Activated naive CD4-positive, alpha-beta T cell treated with anti-CD3 and anti-CD28 coated beads, Interleukin-2, amount 50 U/mL, for 72 hours (primary cell): ENCODE measurements at regions not wholly inside any gene's neighbourhood (a gene's known extent, or its start where the extent isn't known, plus 50 kb on each side); places are given as distances from the start of the nearest gene placed in this dataset.
A peak's percentile ranks its signal among the peaks of the same experiment; 100 is the strongest.

Experiments
- ATAC-seq, 2 donors: fragments of 150-1000 bp; cut with Tn5 transposase; 2 replicates each; pipeline ENCODE4 v1.10.0; 2021; ENCODE audit warnings: mild to moderate bottlenecking in 2 of 2, moderate library complexity in 2 of 2
- DNase-seq, 2 donors: peaks; one replicate each; pipeline ENCODE4 v3.0.0; 2021 to 2022; ENCODE audit warnings: low spot score in 2 of 2
- H3K27ac Mint-ChIP-seq, 2 donors: one replicate each; pipeline ENCODE4 v1.8.0; 2022; ENCODE audit warnings: mild to moderate bottlenecking in 2 of 2, mixed read lengths in 2 of 2
- H3K36me3 Mint-ChIP-seq, 2 donors: one replicate each; pipeline ENCODE4 v1.8.0; 2022; ENCODE audit warnings: mixed read lengths in 2 of 2
- H3K9me3 Mint-ChIP-seq, 2 donors: one replicate each; pipeline ENCODE4 v1.8.0; 2022; ENCODE audit warnings: mixed read lengths in 2 of 2

GRCh38 chr2:176746411-176746810, 466.2 kb upstream of the HNRNPA3 start:
- Mint-ChIP-seq H3K36me3 (no peaks in the 10 kb centered on the region), H3K9me3 (no peaks in the 10 kb centered on the region), H3K27ac (no peak overlapping the region)
- no peak for DNase-seq
- ATAC-seq, result no peak

DNA sequence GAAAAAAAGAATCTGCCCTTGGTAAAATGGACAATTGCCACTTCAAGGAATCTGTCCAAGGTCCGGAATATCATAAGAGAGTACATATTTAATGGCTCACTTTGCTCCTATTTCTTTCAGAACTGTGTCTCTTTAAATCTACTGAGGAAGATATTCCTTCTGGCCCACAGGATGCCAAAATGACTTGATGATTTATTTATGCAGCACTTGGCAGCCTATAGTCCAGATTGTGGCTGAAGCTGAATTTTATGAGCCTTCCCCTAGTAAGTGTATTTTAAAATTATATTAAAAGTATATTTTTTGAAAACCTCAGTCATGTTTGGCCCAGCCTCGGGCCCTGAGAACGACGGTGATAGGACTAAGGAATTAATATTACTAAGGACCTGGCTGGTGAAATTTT, 465.1 kb upstream of the HNRNPA3 start:
- Mint-ChIP-seq H3K27ac (no peak overlapping the region), H3K9me3 (no peaks in the 10 kb centered on the region), H3K36me3 (no peaks in the 10 kb centered on the region)
- ATAC-seq, result no peak
- no peak for DNase-seq

DNA sequence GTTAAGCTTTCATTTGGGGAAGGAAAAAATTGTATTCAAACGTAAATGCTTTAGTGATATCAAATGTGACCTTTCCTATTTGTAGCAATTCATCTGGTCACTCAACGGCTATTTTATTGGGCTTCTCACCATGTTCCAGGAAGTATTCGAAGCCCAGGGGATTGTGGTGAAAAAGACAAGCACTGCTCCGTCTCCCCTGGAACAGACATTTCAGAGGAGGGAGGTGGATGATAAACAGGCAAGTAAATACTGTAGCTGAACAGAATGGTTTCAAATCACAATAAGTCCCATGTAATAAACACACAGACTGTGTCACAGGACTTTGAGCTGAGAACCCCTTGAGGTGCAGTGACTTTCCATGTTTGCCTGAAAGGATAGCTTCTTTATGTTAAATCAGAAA, 464.7 kb upstream of the HNRNPA3 start:
- no peak for DNase-seq
- ATAC-seq, result no peak
- Mint-ChIP-seq H3K36me3 (no peaks in the 10 kb centered on the region), H3K9me3 (no peaks in the 10 kb centered on the region), H3K27ac (no peak overlapping the region)

GRCh38 chr2:176748662-176749061, 463.9 kb upstream of the HNRNPA3 start:
- ATAC-seq (no peak), DNase-seq (no peak)

GRCh38 chr2:176751314-176752227, 461.0 kb upstream of the HNRNPA3 start:
- ATAC-seq (no peak), DNase-seq (no peak)
- H3K27ac Mint-ChIP-seq, result no peak overlapping the region
- no peaks in the 10 kb centered on the region for H3K36me3 Mint-ChIP-seq
- no peaks in the 10 kb centered on the region for H3K9me3 Mint-ChIP-seq

More at GRCh38 chr2:176748662-176749061, 463.9 kb upstream of the HNRNPA3 start:
- no peak overlapping the region for H3K27ac Mint-ChIP-seq
- H3K36me3 Mint-ChIP-seq, result no peaks in the 10 kb centered on the region
- H3K9me3 Mint-ChIP-seq, result no peaks in the 10 kb centered on the region

DNA sequence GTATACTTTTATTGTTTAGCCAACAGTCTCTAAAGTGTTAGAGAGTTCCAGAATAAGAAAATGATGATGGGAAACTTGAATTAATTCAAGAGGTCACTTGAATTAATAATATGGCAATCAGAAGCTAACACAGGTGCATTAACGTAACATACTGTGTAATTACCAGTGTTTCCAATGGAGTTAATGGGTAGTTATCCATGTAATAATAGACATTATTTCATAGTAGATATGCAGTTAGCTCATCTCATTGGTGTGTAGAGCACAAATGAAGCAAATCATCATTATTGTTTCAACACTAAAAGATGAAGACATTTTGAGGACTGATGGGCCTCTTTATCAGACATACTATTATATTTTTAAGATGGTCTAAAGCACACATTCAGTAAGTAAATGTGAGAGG, 460.3 kb upstream of the HNRNPA3 start:
- Mint-ChIP-seq H3K27ac (no peak overlapping the region), H3K36me3 (no peaks in the 10 kb centered on the region), H3K9me3 (no peaks in the 10 kb centered on the region)
- no peak for DNase-seq
- ATAC-seq, result no peak

GRCh38 chr2:176753205-176753604, 459.4 kb upstream of the HNRNPA3 start:
- Mint-ChIP-seq H3K9me3 (no peaks in the 10 kb centered on the region), H3K36me3 (no peaks in the 10 kb centered on the region), H3K27ac (no peak overlapping the region)
- no peak for ATAC-seq
- DNase-seq, result no peak

GRCh38 chr2:176753752-176754474, 458.7 kb upstream of the HNRNPA3 start:
- ATAC-seq, result no peak
- no peak for DNase-seq
- Mint-ChIP-seq H3K27ac (no peak overlapping the region), H3K36me3 (no peaks in the 10 kb centered on the region), H3K9me3 (no peaks in the 10 kb centered on the region)

- ATAC-seq (no peak), DNase-seq (no peak)
- H3K36me3 Mint-ChIP-seq, result no peaks in the 10 kb centered on the region
- H3K27ac Mint-ChIP-seq, result peak overlapping the region in 1 of 2 donors; percentile 10
- no peaks in the 10 kb centered on the region for H3K9me3 Mint-ChIP-seq
These were observed 457.0 kb upstream of the HNRNPA3 start for GRCh38 chr2:176755537-176756135.

- ATAC-seq (no peak), DNase-seq (no peak)
- H3K27ac Mint-ChIP-seq, result no peak overlapping the region
- H3K36me3 Mint-ChIP-seq, result no peaks in the 10 kb centered on the region
- no peaks in the 10 kb centered on the region for H3K9me3 Mint-ChIP-seq
These were observed 454.2 kb upstream of the HNRNPA3 start for GRCh38 chr2:176758426-176758825.

DNA sequence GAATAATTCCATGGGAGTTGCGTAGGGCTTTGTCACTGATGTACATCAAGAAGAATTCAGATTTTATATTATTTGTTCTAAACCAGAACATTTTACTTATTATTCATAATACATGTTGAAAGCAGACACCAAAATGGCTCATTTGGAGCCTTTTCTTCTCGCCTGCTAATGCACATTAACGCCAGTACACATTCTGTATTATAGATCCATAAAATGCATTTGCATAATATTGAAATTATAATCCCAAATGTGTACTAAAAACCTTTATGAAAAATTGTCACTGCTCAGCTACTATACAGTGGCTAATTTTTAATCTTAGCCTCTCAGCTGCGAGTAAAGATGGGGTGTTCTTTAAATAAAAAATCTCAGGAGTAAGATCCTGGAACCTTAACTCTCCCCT, 452.2 kb upstream of the HNRNPA3 start:
- no peaks in the 10 kb centered on the region for H3K9me3 Mint-ChIP-seq

GRCh38 chr2:176763130-176763529, 449.5 kb upstream of the HNRNPA3 start:
- H3K27ac Mint-ChIP-seq, result no peak overlapping the region
- ATAC-seq (no peak), DNase-seq (no peak)
- no peaks in the 10 kb centered on the region for H3K36me3 Mint-ChIP-seq
- H3K9me3 Mint-ChIP-seq, result no peaks in the 10 kb centered on the region

More for the DNA sequence above, 452.2 kb upstream of the HNRNPA3 start:
- Mint-ChIP-seq H3K36me3 (no peaks in the 10 kb centered on the region), H3K27ac (no peak overlapping the region)
- DNase-seq (no peak), ATAC-seq (no peak)

- H3K27ac Mint-ChIP-seq, result no peak overlapping the region
- ATAC-seq, result no peak
- no peaks in the 10 kb centered on the region for H3K36me3 Mint-ChIP-seq
- DNase-seq, result no peak
- no peaks in the 10 kb centered on the region for H3K9me3 Mint-ChIP-seq
These were observed 448.7 kb upstream of the HNRNPA3 start for GRCh38 chr2:176763851-176764404.

GRCh38 chr2:176764921-176765320, 447.7 kb upstream of the HNRNPA3 start:
- Mint-ChIP-seq H3K36me3 (no peaks in the 10 kb centered on the region), H3K9me3 (no peaks in the 10 kb centered on the region), H3K27ac (no peak overlapping the region)
- ATAC-seq (no peak), DNase-seq (no peak)

- no peaks in the 10 kb centered on the region for H3K9me3 Mint-ChIP-seq
- DNase-seq, result no peak
- H3K36me3 Mint-ChIP-seq, result no peaks in the 10 kb centered on the region
- no peak for ATAC-seq
- H3K27ac Mint-ChIP-seq, result no peak overlapping the region
These were observed 446.6 kb upstream of the HNRNPA3 start for GRCh38 chr2:176766005-176766404.

DNA sequence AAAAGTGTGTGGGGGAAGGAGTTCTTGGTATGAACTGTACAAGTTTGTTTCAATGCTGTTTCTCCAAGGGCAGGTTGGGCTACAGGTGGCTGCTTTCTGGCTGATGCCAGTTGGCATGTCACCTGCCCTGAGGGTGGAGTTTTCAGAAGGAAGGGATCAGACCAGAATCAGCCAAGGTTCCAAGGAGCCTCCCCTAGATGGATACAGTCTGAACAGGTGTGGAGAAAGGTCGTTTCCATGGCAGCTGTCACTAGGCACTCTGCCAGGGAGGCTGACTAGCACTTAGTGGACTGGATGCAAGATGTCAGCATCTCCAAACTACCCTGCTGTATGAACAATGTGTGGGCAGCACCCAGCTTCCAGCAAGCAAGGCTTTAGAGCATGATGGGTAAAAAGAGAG, 444.4 kb upstream of the HNRNPA3 start:
- ATAC-seq (no peak), DNase-seq (no peak)
- Mint-ChIP-seq H3K27ac (no peak overlapping the region), H3K9me3 (peaks cover 8 to 10% of the 10 kb centered on the region in 2 donors), H3K36me3 (peaks cover 10% of the 10 kb centered on the region in 2 donors)

GRCh38 chr2:176769021-176769420, 443.6 kb upstream of the HNRNPA3 start:
- ATAC-seq, result no peak

More at GRCh38 chr2:176769021-176769420, 443.6 kb upstream of the HNRNPA3 start:
- Mint-ChIP-seq H3K36me3 (peaks cover 16 to 19% of the 10 kb centered on the region in 2 donors), H3K9me3 (peaks cover 16 to 17% of the 10 kb centered on the region in 2 donors), H3K27ac (no peak overlapping the region)
- DNase-seq, result no peak
